ENCODE measurements at regions not wholly inside any gene's neighbourhood (a gene's known extent, or its start where the extent isn't known, plus 50 kb on each side); places are given as distances from the start of the nearest gene placed in this dataset.

- Histone ChIP-seq H3K9me3 (ENCODE audit: low read depth, low read length) (no peaks in the 10 kb centered on the region), H2AFZ (ENCODE audit: low read length) (no peak overlapping the region), H3K4me1 (ENCODE audit: insufficient read depth, low read length) (no peaks in the 10 kb centered on the region), H3K27ac (ENCODE audit: low read depth, low read length) (no peak overlapping the region), H4K20me1 (ENCODE audit: insufficient read depth, low read length) (no peaks in the 10 kb centered on the region), H3K4me3 (ENCODE audit: insufficient read depth, low read length) (no peak overlapping the region), H3K79me2 (ENCODE audit: insufficient read depth, low read length) (no peaks in the 10 kb centered on the region), H3K36me3 (ENCODE audit: insufficient read depth, low read length) (no peaks in the 10 kb centered on the region), H3K27me3 (ENCODE audit: insufficient read depth, low read length) (no peaks in the 10 kb centered on the region), H3K4me2 (ENCODE audit: insufficient read depth, low read length) (no peak overlapping the region)
- TF ChIP-seq CTCF (IDR thresholded peaks at IDR 0.05; ENCODE audit: extremely low read depth, low read depth, low read length), result no peak
- DNase-seq (ENCODE audit: insufficient read length, low spot score, missing footprints), result no peak
Observed at GRCh38 chr19:30305346-30306060, 66.7 kb upstream of the ZNF536 start.

DNA sequence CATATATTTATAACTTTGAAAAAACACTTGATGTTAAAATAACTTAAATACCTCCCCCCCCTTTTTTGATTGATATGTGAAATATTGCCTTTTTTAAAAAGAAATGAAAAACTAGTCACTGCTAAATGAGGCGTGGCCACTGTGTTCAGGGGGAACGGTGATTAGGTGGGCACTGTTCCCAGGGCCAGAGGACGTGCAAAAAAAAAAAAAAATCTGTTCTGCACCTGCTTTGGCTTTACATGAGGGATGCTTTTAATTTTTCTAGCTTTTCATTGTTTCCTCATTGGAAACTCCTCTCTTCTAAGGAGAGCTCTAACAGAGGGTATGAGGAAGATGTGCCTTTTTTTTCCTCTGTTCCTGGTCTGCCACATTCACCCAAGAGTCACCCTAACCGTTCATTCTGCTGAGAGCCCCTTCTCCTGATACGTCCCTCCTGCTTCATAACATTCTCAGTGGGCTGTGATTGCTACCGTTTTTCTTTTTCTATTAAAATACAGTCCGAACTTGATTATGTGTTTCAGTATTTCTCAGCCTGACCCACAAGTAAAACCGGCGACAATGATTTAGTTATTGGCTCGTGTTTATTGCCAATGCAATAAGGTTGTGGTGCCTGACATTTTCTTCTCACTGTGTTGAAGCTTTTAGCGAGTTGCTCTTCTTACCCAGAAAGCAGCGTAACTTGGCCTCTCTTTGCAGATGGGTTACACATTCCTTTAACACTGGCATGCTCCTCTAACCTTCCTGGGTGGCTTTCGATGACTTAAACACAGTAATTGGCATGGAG, 64.8 kb upstream of the ZNF536 start:
- H3K36me3 ChIP-seq (ENCODE audit: insufficient read depth, low read length), result no peaks in the 10 kb centered on the region
- H3K79me2 ChIP-seq (ENCODE audit: insufficient read depth, low read length), result no peaks in the 10 kb centered on the region
- no peak for TF ChIP-seq CTCF (IDR thresholded peaks at IDR 0.05; ENCODE audit: extremely low read depth, low read depth, low read length)
- H3K27me3 ChIP-seq (ENCODE audit: insufficient read depth, low read length), result no peaks in the 10 kb centered on the region
- no peak overlapping the region for H3K27ac ChIP-seq (ENCODE audit: low read depth, low read length)
- no peak overlapping the region for H2AFZ ChIP-seq (ENCODE audit: low read length)
- no peaks in the 10 kb centered on the region for H3K9me3 ChIP-seq (ENCODE audit: low read depth, low read length)
- no peak overlapping the region for H3K4me3 ChIP-seq (ENCODE audit: insufficient read depth, low read length)
- H3K4me2 ChIP-seq (ENCODE audit: insufficient read depth, low read length), result no peak overlapping the region
- H3K4me1 ChIP-seq (ENCODE audit: insufficient read depth, low read length), result no peaks in the 10 kb centered on the region
- DNase-seq (ENCODE audit: insufficient read length, low spot score, missing footprints), result no peak
- H4K20me1 ChIP-seq (ENCODE audit: insufficient read depth, low read length), result no peaks in the 10 kb centered on the region

DNA sequence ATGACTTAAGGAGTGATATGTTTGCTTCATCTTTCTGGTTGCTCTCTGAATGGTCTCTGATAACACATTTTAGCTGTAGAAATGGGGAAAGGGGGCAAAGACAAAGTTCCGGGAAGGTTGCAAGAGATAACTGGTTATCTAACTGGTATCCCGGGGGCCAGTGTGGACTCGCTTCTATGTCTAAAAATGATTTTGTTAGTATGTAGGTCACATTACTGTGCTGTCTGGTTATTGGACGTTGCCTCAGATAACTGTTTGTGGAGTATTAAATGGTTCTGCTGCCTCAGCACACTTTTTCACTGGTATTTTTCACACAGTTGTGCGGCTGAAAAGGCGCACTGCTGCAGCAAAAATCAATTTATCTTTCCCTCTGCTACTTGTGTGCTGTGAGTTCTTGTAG, 63.0 kb upstream of the ZNF536 start:
- Histone ChIP-seq H4K20me1 (ENCODE audit: insufficient read depth, low read length) (no peaks in the 10 kb centered on the region), H2AFZ (ENCODE audit: low read length) (no peak overlapping the region), H3K4me1 (ENCODE audit: insufficient read depth, low read length) (no peaks in the 10 kb centered on the region), H3K9me3 (ENCODE audit: low read depth, low read length) (no peaks in the 10 kb centered on the region), H3K36me3 (ENCODE audit: insufficient read depth, low read length) (no peaks in the 10 kb centered on the region), H3K27ac (ENCODE audit: low read depth, low read length) (no peak overlapping the region), H3K27me3 (ENCODE audit: insufficient read depth, low read length) (no peaks in the 10 kb centered on the region), H3K4me3 (ENCODE audit: insufficient read depth, low read length) (no peak overlapping the region), H3K79me2 (ENCODE audit: insufficient read depth, low read length) (no peaks in the 10 kb centered on the region), H3K4me2 (ENCODE audit: insufficient read depth, low read length) (no peak overlapping the region)
- DNase-seq (ENCODE audit: insufficient read length, low spot score, missing footprints), result no peak
- TF ChIP-seq CTCF (IDR thresholded peaks at IDR 0.05; ENCODE audit: extremely low read depth, low read depth, low read length), result no peak

GRCh38 chr19:30309905-30310601, 62.1 kb upstream of the ZNF536 start:
- Histone ChIP-seq H3K4me3 (ENCODE audit: insufficient read depth, low read length) (no peak overlapping the region), H3K79me2 (ENCODE audit: insufficient read depth, low read length) (no peaks in the 10 kb centered on the region), H3K36me3 (ENCODE audit: insufficient read depth, low read length) (no peaks in the 10 kb centered on the region), H3K9me3 (ENCODE audit: low read depth, low read length) (no peaks in the 10 kb centered on the region), H3K4me2 (ENCODE audit: insufficient read depth, low read length) (no peak overlapping the region), H3K4me1 (ENCODE audit: insufficient read depth, low read length) (no peaks in the 10 kb centered on the region), H3K27ac (ENCODE audit: low read depth, low read length) (no peak overlapping the region), H3K27me3 (ENCODE audit: insufficient read depth, low read length) (no peaks in the 10 kb centered on the region), H2AFZ (ENCODE audit: low read length) (no peak overlapping the region), H4K20me1 (ENCODE audit: insufficient read depth, low read length) (no peaks in the 10 kb centered on the region)
- TF ChIP-seq CTCF (IDR thresholded peaks at IDR 0.05; ENCODE audit: extremely low read depth, low read depth, low read length), result no peak
- DNase-seq (ENCODE audit: insufficient read length, low spot score, missing footprints), result no peak
